ENCODE measurements at regions not wholly inside any gene's neighbourhood (a gene's known extent, or its start where the extent isn't known, plus 50 kb on each side); places are given as distances from the start of the nearest gene placed in this dataset.

DNA sequence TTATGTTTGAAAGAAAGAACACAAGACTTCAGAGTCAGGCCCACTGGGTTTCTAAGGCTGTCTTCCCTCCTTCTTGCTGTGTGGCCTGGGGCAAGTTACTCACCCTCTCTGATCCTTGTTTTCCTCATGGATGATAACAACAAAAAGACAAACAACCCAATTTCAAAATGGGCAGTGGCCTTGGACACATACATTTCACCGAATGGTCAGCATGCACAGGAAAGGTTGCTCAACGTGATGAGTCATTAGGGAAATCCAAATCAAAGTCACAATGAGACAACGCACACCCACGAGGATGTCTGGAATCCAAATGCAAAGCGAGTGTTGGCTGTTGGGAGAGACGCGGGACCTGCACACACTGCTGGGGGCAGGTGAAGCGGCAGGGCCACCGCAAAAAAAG, 50.8 kb upstream of the PPP2R2C start:
- DNase-seq (ENCODE audit: low spot score): peak; percentile 64

GRCh38 chr4:6524436-6524835, 50.6 kb upstream of the MAN2B2 start:
- DNase-seq (ENCODE audit: low spot score): no peak

Measured in SW480 (cell line).